ENCODE measurements at regions not wholly inside any gene's neighbourhood (a gene's known extent, or its start where the extent isn't known, plus 50 kb on each side); places are given as distances from the start of the nearest gene placed in this dataset.

DNA sequence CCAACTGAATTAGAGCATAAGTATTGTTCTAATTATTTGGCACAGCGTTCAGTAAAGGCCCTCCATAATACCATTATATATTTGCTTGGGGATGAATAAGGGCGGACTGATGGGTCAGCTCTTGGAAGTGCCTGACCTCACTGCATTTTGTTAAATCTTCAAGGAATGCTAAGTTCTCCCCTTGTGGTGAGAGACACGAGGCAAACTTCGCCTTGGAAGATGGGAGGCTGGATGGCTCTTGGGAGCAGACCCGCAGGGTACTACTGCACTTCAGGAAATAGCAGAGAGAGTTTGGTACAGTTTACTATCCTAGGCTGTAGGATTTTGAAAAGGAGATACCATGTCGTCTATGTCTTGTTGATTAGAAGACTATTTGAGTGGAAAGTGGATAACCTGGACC lies 87.0 kb upstream of the RPRML start:
- TF ChIP-seq EP300 (IDR thresholded peaks at IDR 0.05; ENCODE audit: borderline replicate concordance in 1 of 2, control insufficient read depth in 1 of 2, low read depth in 2 of 2, low read length in 2 of 2) (no peak), RBBP5 (conservative IDR thresholded peaks at IDR 0.05) (no peak), BCL11A (IDR thresholded peaks at IDR 0.05; ENCODE audit: low read depth, low read length) (no peak), POLR2A (IDR thresholded peaks at IDR 0.05; ENCODE audit: low read depth, low read length) (no peak), HDAC2 (IDR thresholded peaks at IDR 0.05) (no peak), YY1 (IDR thresholded peaks at IDR 0.05; ENCODE audit: low read depth, low read length) (no peak), SMC3 (IDR thresholded peaks at IDR 0.05; ENCODE audit: borderline replicate concordance, low read length) (no peak), SIX5 (IDR thresholded peaks at IDR 0.05; ENCODE audit: low read depth, low read length, severe bottlenecking) (no peak), GABPA (IDR thresholded peaks at IDR 0.05; ENCODE audit: low read depth) (no peak)
- TF ChIP-seq, protein P1, sequence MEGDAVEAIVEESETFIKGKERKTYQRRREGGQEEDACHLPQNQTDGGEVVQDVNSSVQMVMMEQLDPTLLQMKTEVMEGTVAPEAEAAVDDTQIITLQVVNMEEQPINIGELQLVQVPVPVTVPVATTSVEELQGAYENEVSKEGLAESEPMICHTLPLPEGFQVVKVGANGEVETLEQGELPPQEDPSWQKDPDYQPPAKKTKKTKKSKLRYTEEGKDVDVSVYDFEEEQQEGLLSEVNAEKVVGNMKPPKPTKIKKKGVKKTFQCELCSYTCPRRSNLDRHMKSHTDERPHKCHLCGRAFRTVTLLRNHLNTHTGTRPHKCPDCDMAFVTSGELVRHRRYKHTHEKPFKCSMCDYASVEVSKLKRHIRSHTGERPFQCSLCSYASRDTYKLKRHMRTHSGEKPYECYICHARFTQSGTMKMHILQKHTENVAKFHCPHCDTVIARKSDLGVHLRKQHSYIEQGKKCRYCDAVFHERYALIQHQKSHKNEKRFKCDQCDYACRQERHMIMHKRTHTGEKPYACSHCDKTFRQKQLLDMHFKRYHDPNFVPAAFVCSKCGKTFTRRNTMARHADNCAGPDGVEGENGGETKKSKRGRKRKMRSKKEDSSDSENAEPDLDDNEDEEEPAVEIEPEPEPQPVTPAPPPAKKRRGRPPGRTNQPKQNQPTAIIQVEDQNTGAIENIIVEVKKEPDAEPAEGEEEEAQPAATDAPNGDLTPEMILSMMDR (IDR thresholded peaks at IDR 0.05 in 2 of 3, conservative IDR thresholded peaks at IDR 0.05 in 1 of 3; ENCODE audit: control insufficient read depth in 2 of 3, extremely low read depth in 1 of 3, insufficient read depth in 1 of 3, low read depth in 3 of 3, low read length in 3 of 3): no peak
- TF ChIP-seq, protein P2, sequence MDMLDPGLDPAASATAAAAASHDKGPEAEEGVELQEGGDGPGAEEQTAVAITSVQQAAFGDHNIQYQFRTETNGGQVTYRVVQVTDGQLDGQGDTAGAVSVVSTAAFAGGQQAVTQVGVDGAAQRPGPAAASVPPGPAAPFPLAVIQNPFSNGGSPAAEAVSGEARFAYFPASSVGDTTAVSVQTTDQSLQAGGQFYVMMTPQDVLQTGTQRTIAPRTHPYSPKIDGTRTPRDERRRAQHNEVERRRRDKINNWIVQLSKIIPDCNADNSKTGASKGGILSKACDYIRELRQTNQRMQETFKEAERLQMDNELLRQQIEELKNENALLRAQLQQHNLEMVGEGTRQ (IDR thresholded peaks at IDR 0.05; ENCODE audit: borderline replicate concordance, low read depth, low read length): no peak
- TF ChIP-seq, protein P3, sequence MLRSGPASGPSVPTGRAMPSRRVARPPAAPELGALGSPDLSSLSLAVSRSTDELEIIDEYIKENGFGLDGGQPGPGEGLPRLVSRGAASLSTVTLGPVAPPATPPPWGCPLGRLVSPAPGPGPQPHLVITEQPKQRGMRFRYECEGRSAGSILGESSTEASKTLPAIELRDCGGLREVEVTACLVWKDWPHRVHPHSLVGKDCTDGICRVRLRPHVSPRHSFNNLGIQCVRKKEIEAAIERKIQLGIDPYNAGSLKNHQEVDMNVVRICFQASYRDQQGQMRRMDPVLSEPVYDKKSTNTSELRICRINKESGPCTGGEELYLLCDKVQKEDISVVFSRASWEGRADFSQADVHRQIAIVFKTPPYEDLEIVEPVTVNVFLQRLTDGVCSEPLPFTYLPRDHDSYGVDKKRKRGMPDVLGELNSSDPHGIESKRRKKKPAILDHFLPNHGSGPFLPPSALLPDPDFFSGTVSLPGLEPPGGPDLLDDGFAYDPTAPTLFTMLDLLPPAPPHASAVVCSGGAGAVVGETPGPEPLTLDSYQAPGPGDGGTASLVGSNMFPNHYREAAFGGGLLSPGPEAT (IDR thresholded peaks at IDR 0.05; ENCODE audit: low read depth): no peak
- TF ChIP-seq, protein P4, sequence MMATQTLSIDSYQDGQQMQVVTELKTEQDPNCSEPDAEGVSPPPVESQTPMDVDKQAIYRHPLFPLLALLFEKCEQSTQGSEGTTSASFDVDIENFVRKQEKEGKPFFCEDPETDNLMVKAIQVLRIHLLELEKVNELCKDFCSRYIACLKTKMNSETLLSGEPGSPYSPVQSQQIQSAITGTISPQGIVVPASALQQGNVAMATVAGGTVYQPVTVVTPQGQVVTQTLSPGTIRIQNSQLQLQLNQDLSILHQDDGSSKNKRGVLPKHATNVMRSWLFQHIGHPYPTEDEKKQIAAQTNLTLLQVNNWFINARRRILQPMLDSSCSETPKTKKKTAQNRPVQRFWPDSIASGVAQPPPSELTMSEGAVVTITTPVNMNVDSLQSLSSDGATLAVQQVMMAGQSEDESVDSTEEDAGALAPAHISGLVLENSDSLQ (IDR thresholded peaks at IDR 0.05): no peak
